Mucosa of descending colon (tissue), 3 donors: ENCODE measurements at regions not wholly inside any gene's neighbourhood (a gene's known extent, or its start where the extent isn't known, plus 50 kb on each side); places are given as distances from the start of the nearest gene placed in this dataset.

Source experiments
- ATAC-seq: fragments of 200-7000 bp; cut with Tn5 transposase; one replicate; pipeline ENCODE4 v1.9.1; 2020; ENCODE audit warnings: mild to moderate bottlenecking, moderate library complexity
- DNase-seq, 3 donors: peaks; one replicate each; pipeline ENCODE4 v3.0.0-alpha.2; 2020
- H3K36me3 ChIP-seq: fragments of 200-600 bp; one replicate; pipeline ENCODE4 v1.8.0; 2021; ENCODE audit warnings: low read depth, mild to moderate bottlenecking
- H3K4me1 ChIP-seq: fragments of 200-600 bp; one replicate; pipeline ENCODE4 v1.8.0; 2021; ENCODE audit warnings: low read depth, mild to moderate bottlenecking
- H3K4me3 ChIP-seq: fragments of 200-600 bp; one replicate; pipeline ENCODE4 v1.8.0; 2021; ENCODE audit warnings: mild to moderate bottlenecking
- H3K9me3 ChIP-seq: fragments of 200-600 bp; one replicate; pipeline ENCODE4 v1.8.0; 2021; ENCODE audit warnings: mild to moderate bottlenecking
- intact Hi-C, 2 donors: fragments of 100-400 bp; cut with DNase I in 1 of 2; cut with micrococcal nuclease in 1 of 2; formaldehyde crosslinking; loops; one replicate each; pipeline versions ENCODE4 v1.11.0 to v1.11.1; 2022; cut with DNase I, micrococcal nuclease
- TF ChIP-seq, protein P1 (sequence below): fragments of 200-600 bp; IDR thresholded peaks from one replicate; pipeline ENCODE4 v1.8.0; 2022; ENCODE audit warnings: antibody characterized with exemption, mild to moderate bottlenecking
- donor health status: DM: no; HTN: no; CAD: no; lungs with moderate emphysema.
- donor health status: DM: no; HTN: no; CAD: no.
- donor health status: DM: no; HTN: yes; CAD: no.

DNA sequence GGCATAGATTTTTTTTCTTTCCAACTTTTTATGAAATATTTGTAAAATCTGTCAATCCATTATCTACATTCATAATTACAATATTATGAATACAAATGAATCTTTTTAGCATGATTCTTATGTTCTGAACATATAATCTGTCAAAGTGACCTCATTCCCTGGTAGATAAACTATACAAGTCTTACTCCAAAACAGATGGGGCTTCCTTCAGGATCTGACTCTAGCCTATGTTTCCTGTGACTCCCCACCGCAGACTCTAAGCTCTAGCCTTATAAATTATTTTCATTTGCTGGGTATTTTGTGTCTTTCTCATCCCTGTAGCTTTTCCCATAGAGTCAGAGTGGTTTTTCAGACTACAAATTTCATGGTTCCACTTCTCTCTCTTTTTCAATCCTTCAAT lies 202.1 kb upstream of the KITLG start:
- DNase-seq (no peak), ATAC-seq (no peak)
- intact Hi-C loops = no loop called here

DNA sequence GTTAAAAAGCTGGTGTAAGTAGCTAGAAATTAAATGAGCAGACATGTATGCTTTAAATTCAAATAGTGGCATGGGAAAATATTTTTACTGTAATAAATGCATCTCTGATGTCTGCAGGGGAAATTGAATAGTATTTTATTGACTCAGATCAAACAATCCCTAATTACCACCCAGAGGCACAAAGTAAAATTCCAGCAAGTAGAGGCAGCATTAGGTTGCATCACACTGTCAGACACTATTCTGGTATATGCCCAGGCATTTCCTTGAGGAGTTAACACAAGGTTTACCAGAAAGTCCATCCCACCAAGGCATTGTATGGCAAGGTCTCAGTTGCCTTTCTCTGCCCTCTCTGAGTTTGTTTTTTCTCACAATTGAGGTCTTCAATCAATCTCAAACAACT lies 201.6 kb upstream of the KITLG start:
- intact Hi-C loops = no loop called here
- TF ChIP-seq, protein P1, sequence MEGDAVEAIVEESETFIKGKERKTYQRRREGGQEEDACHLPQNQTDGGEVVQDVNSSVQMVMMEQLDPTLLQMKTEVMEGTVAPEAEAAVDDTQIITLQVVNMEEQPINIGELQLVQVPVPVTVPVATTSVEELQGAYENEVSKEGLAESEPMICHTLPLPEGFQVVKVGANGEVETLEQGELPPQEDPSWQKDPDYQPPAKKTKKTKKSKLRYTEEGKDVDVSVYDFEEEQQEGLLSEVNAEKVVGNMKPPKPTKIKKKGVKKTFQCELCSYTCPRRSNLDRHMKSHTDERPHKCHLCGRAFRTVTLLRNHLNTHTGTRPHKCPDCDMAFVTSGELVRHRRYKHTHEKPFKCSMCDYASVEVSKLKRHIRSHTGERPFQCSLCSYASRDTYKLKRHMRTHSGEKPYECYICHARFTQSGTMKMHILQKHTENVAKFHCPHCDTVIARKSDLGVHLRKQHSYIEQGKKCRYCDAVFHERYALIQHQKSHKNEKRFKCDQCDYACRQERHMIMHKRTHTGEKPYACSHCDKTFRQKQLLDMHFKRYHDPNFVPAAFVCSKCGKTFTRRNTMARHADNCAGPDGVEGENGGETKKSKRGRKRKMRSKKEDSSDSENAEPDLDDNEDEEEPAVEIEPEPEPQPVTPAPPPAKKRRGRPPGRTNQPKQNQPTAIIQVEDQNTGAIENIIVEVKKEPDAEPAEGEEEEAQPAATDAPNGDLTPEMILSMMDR = no peak
- no peaks in the 10 kb centered on the region for H3K4me1 ChIP-seq
- H3K36me3 ChIP-seq = no peaks in the 10 kb centered on the region
- H3K9me3 ChIP-seq = no peaks in the 10 kb centered on the region
- no peak for DNase-seq
- no peak overlapping the region for H3K4me3 ChIP-seq
- ATAC-seq = no peak

More for the DNA sequence above, 202.1 kb upstream of the KITLG start:
- Histone ChIP-seq H3K36me3 (no peaks in the 10 kb centered on the region), H3K9me3 (no peaks in the 10 kb centered on the region), H3K4me1 (no peaks in the 10 kb centered on the region), H3K4me3 (no peak overlapping the region)
- TF ChIP-seq, protein P1 = no peak

DNA sequence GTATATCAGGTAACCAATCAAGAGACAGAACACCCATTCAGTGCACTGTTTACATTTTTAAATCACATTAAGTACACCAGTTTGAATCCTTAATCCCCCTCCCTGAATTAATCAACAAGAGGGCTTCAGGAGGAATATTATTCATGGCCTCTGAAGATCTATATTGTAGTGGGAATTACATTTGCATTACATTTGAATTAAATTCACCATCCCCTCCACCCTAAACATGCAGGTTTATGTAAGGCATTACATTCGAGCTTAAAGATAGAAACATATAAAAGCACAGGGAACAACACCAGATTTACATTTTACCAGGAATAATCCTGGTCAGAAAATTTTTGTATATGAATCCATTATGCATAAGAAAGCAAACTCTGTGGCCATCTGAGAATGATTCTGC lies 197.8 kb upstream of the KITLG start:
- Histone ChIP-seq H3K9me3 (no peaks in the 10 kb centered on the region), H3K4me1 (no peaks in the 10 kb centered on the region), H3K4me3 (no peak overlapping the region), H3K36me3 (no peaks in the 10 kb centered on the region)
- intact Hi-C loops = no loop called here
- TF ChIP-seq, protein P1 = no peak
- ATAC-seq (no peak), DNase-seq (no peak)

DNA sequence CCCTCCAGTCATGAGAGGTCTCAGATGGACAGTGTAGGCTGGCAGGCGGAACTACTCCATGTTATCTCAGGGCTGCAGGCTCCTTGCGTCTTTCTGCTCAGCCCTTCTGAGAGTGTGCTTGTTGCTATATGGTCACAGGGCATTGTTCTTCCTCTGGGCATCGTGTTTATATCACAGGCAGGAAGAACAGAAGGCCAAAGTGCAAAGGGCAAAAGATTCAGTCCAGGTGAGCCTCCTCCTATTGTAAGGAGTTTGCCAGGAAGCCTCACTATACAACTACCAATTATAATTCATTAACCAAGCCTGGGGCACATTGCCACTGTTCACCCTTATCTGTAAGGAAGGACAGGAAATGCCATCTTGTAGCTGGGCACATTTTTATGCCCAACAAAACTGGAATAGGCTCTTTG lies 195.5 kb upstream of the KITLG start:
- Histone ChIP-seq H3K4me1 (no peaks in the 10 kb centered on the region), H3K9me3 (no peaks in the 10 kb centered on the region), H3K36me3 (no peaks in the 10 kb centered on the region), H3K4me3 (no peak overlapping the region)
- TF ChIP-seq, protein P1 = no peak
- ATAC-seq = peak; percentile 98
- DNase-seq = peak in 2 of 3 donors; percentile 32 to 87
- intact Hi-C loops = no loop called here

DNA sequence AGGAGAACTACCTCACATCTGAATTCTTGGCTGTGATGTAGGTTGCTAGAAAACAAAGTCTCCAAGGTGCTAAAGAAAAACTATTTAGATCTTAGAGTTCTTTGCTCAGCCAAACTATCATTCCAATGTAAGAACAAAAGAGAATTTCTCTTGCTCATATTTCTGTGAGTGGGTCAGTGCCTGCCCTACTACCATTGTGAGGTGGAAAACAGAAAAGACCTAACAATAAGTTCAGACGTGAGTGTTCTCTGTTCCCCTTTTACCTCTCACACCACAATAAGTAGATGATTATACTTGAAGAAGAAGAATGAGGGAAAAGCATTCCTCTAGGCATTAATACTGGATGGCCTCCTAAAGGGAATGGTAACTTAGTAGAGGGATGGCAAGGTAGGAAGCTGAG lies 187.4 kb upstream of the KITLG start:
- DNase-seq (no peak), ATAC-seq (no peak)
- TF ChIP-seq, protein P1 = no peak
- intact Hi-C loops = no loop called here
- H3K4me3 ChIP-seq = no peak overlapping the region
- H3K9me3 ChIP-seq = no peaks in the 10 kb centered on the region
- H3K4me1 ChIP-seq = no peaks in the 10 kb centered on the region
- no peaks in the 10 kb centered on the region for H3K36me3 ChIP-seq

DNA sequence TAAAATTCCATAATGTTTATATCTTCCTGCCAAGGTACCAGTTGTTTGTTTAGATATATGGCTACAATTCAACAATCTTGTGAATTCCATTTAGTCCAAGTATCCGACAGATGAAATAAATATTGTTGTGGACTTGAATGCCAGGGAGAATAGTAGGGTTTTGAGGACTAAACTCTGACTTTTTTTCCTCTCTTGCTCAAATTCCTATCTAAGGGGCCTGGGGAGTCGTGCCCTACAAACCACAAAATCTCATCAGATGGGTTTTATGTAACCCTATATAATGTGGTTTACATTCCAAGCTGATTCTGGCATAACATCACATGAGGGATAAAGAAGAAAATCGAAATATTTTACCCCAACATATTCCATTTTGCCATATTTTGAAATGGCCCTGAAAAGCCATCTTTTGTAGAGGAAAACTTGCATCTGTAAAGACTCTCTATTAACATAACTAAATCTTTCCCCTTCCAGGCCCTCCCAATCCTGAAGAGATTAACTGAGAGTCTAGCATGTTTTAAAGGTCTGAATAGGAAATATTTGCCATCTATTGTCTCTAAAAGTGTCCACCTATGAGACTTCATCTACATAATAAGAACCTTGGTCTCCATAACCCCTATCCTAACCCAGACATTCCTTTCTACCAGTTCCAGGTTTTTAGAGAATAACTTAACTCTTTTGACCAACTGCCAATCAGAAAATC lies 184.7 kb upstream of the KITLG start:
- intact Hi-C loops = no loop called here
- ATAC-seq = no peak

More for the DNA sequence above, 184.7 kb upstream of the KITLG start:
- Histone ChIP-seq H3K36me3 (no peaks in the 10 kb centered on the region), H3K4me1 (no peaks in the 10 kb centered on the region), H3K9me3 (no peaks in the 10 kb centered on the region), H3K4me3 (no peak overlapping the region)
- TF ChIP-seq, protein P1 = no peak
- DNase-seq = no peak
